ENCODE measurements at regions not wholly inside any gene's neighbourhood (a gene's known extent, or its start where the extent isn't known, plus 50 kb on each side); places are given as distances from the start of the nearest gene placed in this dataset.

GRCh38 chr1:219669042-219669441 is 56.1 kb upstream of the ZC3H11B start:
- no peaks in the 10 kb centered on the region for H3K36me3 ChIP-seq (ENCODE audit: insufficient read depth, low read length)
- no peaks in the 10 kb centered on the region for H3K9me2 ChIP-seq (replicated peaks; ENCODE audit: low read depth, low read length)
- no peaks in the 10 kb centered on the region for H3K79me2 ChIP-seq (ENCODE audit: insufficient read depth, low read length)
- H3K4me3 ChIP-seq (ENCODE audit: low read length, poor library complexity, severe bottlenecking): no peak overlapping the region
- TF ChIP-seq EZH2phosphoT487 (IDR thresholded peaks at IDR 0.05; ENCODE audit: borderline replicate concordance): no peak
- TF ChIP-seq CTCF (conservative IDR thresholded peaks at IDR 0.05; ENCODE audit: low read length): no peak
- no peak overlapping the region for H3K9ac ChIP-seq (ENCODE audit: low read depth, low read length, poor library complexity, severe bottlenecking)
- H3K9me3 ChIP-seq (ENCODE audit: insufficient read depth, low read depth, low read length): no peaks in the 10 kb centered on the region
- H3F3A ChIP-seq (ENCODE audit: low read depth): no peaks in the 10 kb centered on the region
- no peaks in the 10 kb centered on the region for H3K27me3 ChIP-seq (ENCODE audit: insufficient read depth, low read length, poor library complexity, severe bottlenecking)
- no peak overlapping the region for H3K4me2 ChIP-seq (ENCODE audit: low read depth, low read length, poor library complexity, severe bottlenecking)
- no peaks in the 10 kb centered on the region for H3K4me1 ChIP-seq (ENCODE audit: insufficient read depth, low read length, poor library complexity, severe bottlenecking)
- no peaks in the 10 kb centered on the region for H4K20me1 ChIP-seq (ENCODE audit: insufficient read depth, low read length, poor library complexity, severe bottlenecking)
- H2AFZ ChIP-seq (ENCODE audit: low read length): no peak overlapping the region

GRCh38 chr1:219668446-219668845 is 55.5 kb upstream of the ZC3H11B start:
- TF ChIP-seq CTCF (conservative IDR thresholded peaks at IDR 0.05; ENCODE audit: low read length) (no peak), EZH2phosphoT487 (IDR thresholded peaks at IDR 0.05; ENCODE audit: borderline replicate concordance) (no peak)
- H3K9me3 ChIP-seq (ENCODE audit: insufficient read depth, low read depth, low read length): no peaks in the 10 kb centered on the region
- no peaks in the 10 kb centered on the region for H3F3A ChIP-seq (ENCODE audit: low read depth)
- H3K27me3 ChIP-seq (ENCODE audit: insufficient read depth, low read length, poor library complexity, severe bottlenecking): no peaks in the 10 kb centered on the region
- no peaks in the 10 kb centered on the region for H3K9me2 ChIP-seq (replicated peaks; ENCODE audit: low read depth, low read length)
- no peaks in the 10 kb centered on the region for H4K20me1 ChIP-seq (ENCODE audit: insufficient read depth, low read length, poor library complexity, severe bottlenecking)
- H3K36me3 ChIP-seq (ENCODE audit: insufficient read depth, low read length): no peaks in the 10 kb centered on the region
- no peaks in the 10 kb centered on the region for H3K4me1 ChIP-seq (ENCODE audit: insufficient read depth, low read length, poor library complexity, severe bottlenecking)
- H3K4me2 ChIP-seq (ENCODE audit: low read depth, low read length, poor library complexity, severe bottlenecking): no peak overlapping the region
- no peak overlapping the region for H3K4me3 ChIP-seq (ENCODE audit: low read length, poor library complexity, severe bottlenecking)
- H3K79me2 ChIP-seq (ENCODE audit: insufficient read depth, low read length): no peaks in the 10 kb centered on the region
- no peak overlapping the region for H3K9ac ChIP-seq (ENCODE audit: low read depth, low read length, poor library complexity, severe bottlenecking)
- H2AFZ ChIP-seq (ENCODE audit: low read length): no peak overlapping the region

GRCh38 chr1:219666242-219666641 is 53.3 kb upstream of the ZC3H11B start:
- Histone ChIP-seq H3K9me2 (replicated peaks; ENCODE audit: low read depth, low read length) (no peaks in the 10 kb centered on the region), H3K9ac (ENCODE audit: low read depth, low read length, poor library complexity, severe bottlenecking) (no peak overlapping the region), H3K27me3 (ENCODE audit: insufficient read depth, low read length, poor library complexity, severe bottlenecking) (no peaks in the 10 kb centered on the region), H3K79me2 (ENCODE audit: insufficient read depth, low read length) (no peaks in the 10 kb centered on the region), H4K20me1 (ENCODE audit: insufficient read depth, low read length, poor library complexity, severe bottlenecking) (no peaks in the 10 kb centered on the region), H3K4me3 (ENCODE audit: low read length, poor library complexity, severe bottlenecking) (no peak overlapping the region), H3K4me1 (ENCODE audit: insufficient read depth, low read length, poor library complexity, severe bottlenecking) (no peaks in the 10 kb centered on the region), H3F3A (ENCODE audit: low read depth) (no peaks in the 10 kb centered on the region), H3K9me3 (ENCODE audit: insufficient read depth, low read depth, low read length) (no peaks in the 10 kb centered on the region), H3K36me3 (ENCODE audit: insufficient read depth, low read length) (no peaks in the 10 kb centered on the region), H3K4me2 (ENCODE audit: low read depth, low read length, poor library complexity, severe bottlenecking) (no peak overlapping the region), H2AFZ (ENCODE audit: low read length) (no peak overlapping the region)
- no peak for TF ChIP-seq CTCF (conservative IDR thresholded peaks at IDR 0.05; ENCODE audit: low read length)
- TF ChIP-seq EZH2phosphoT487 (IDR thresholded peaks at IDR 0.05; ENCODE audit: borderline replicate concordance): no peak
